HG03064 (cell line): ENCODE measurements at regions not wholly inside any gene's neighbourhood (a gene's known extent, or its start where the extent isn't known, plus 50 kb on each side); places are given as distances from the start of the nearest gene placed in this dataset.
"Not testable (repeated sequence)": the region's sequence is repeated elsewhere in the genome, so short reads cannot be mapped to it uniquely, and the experiment has no call there.

ENCODE experiments used
- ATAC-seq: cut with Tn5 transposase; IDR thresholded peaks from one replicate; pipeline ENCODE4 v1.9.1; 2021; ENCODE audit warnings: low read depth; ENCODE audit not compliant: unreplicated experiment

GRCh38 chr1:120282744-120283464 lies 106.6 kb upstream of the SEC22B start:
- ATAC-seq = not testable (repeated sequence)

- not testable (repeated sequence) for ATAC-seq
Measured at GRCh38 chr1:120278259-120278610, 101.9 kb upstream of the SEC22B start.

- not testable (repeated sequence) for ATAC-seq
Measured at GRCh38 chr1:120277428-120278258, 101.3 kb upstream of the SEC22B start.

- not testable (repeated sequence) for ATAC-seq
Measured at GRCh38 chr1:120276710-120277109, 100.4 kb upstream of the SEC22B start.

GRCh38 chr1:120274438-120274837 lies 98.1 kb upstream of the SEC22B start:
- ATAC-seq = not testable (repeated sequence)

- ATAC-seq = not testable (repeated sequence)
Measured at GRCh38 chr1:120273363-120273762, 97.0 kb upstream of the SEC22B start.

GRCh38 chr1:120272242-120272641 lies 95.9 kb upstream of the SEC22B start:
- not testable (repeated sequence) for ATAC-seq

GRCh38 chr1:120271561-120272221 lies 95.4 kb upstream of the SEC22B start:
- ATAC-seq = not testable (repeated sequence)

GRCh38 chr1:120267894-120268551 lies 91.7 kb upstream of the SEC22B start:
- not testable (repeated sequence) for ATAC-seq

- not testable (repeated sequence) for ATAC-seq
Measured at GRCh38 chr1:120264564-120264963, 88.2 kb upstream of the SEC22B start.

GRCh38 chr1:120262791-120263751 lies 86.8 kb upstream of the SEC22B start:
- ATAC-seq = not testable (repeated sequence)

- not testable (repeated sequence) for ATAC-seq
Measured at GRCh38 chr1:120257778-120258105, 81.4 kb upstream of the SEC22B start.

- ATAC-seq = not testable (repeated sequence)
Measured at GRCh38 chr1:120257064-120257777, 80.9 kb upstream of the SEC22B start.

- not testable (repeated sequence) for ATAC-seq
Measured at GRCh38 chr1:120250756-120251155, 74.4 kb upstream of the SEC22B start.

GRCh38 chr1:120248726-120249427 lies 72.6 kb upstream of the SEC22B start:
- ATAC-seq = not testable (repeated sequence)

- ATAC-seq = not testable (repeated sequence)
Measured at GRCh38 chr1:120248203-120248602, 71.9 kb upstream of the SEC22B start.

- ATAC-seq = not testable (repeated sequence)
Measured at GRCh38 chr1:120243867-120244266, 67.5 kb upstream of the SEC22B start.

GRCh38 chr1:120242582-120242981 lies 66.3 kb upstream of the SEC22B start:
- ATAC-seq = not testable (repeated sequence)
